Stimulated activated CD4-positive, alpha-beta T cell treated with anti-CD3 and anti-CD28 coated beads, TNF-alpha, amount 100 ng/mL, for 1 hour (primary cell): ENCODE measurements at regions not wholly inside any gene's neighbourhood (a gene's known extent, or its start where the extent isn't known, plus 50 kb on each side); places are given as distances from the start of the nearest gene placed in this dataset.

Experiments used
- DNase-seq, 3 donors: peaks; one replicate each; pipeline ENCODE4 v3.0.0-alpha.2; 2020; ENCODE audit warnings: low read depth in 3 of 3, low spot score in 1 of 3

DNA sequence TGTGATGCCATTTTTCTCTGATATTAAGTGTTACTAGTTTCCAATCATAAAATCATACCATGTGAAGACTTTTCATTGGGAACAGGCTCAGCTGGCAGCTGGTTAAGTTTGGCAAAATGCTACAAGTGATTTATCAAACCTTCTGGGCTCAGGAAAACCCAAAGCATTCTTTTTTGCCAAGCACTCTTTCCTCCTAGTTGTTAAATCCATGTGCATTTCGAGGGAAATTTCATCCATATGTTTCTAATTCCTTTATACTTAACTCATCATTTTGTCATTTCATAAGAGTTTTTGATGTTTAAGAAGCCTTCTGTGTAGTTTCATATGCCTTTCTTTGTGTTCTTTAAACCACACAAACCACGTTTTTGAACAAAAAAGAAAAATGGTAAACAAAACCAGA lies 217.6 kb upstream of the PDE10A start:
- DNase-seq, result no peak

DNA sequence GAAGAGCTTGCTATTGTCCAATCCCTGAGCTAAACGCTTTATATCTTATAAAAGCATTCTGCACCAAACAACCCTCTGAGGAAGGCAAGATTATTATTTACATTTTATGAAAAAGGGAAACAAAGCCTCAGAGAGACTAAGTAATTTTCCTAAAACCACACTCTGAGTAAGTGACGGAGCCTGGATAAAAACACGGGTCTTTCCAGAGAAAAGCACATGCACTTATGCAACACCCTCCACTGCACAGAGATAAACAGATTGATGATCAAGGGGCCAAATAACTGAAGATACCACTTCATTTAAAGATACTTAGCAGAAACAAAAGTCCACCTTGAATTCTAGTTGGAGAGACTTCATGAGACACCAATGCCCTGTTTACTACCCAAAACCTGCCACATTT lies 214.7 kb upstream of the PDE10A start:
- no peak for DNase-seq

DNA sequence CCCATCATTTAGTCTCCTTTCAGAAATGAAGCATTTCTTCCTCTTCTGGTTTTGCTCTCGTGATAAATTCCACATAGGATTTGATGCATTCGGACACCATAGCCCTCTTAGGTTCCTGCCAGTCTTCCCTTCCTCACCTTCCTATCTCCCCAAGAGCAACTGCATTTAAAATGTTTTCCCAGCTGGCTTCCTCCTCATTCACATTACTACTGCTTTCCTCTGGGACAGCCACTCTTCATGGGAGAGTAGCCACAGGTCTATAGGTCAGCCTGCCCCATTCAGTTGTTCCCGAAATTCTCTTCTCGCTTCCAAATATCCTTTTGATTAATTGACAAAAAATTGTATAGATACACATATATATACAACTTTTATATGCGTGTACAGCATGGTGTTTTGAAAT lies 214.2 kb upstream of the PDE10A start:
- no peak for DNase-seq

DNA sequence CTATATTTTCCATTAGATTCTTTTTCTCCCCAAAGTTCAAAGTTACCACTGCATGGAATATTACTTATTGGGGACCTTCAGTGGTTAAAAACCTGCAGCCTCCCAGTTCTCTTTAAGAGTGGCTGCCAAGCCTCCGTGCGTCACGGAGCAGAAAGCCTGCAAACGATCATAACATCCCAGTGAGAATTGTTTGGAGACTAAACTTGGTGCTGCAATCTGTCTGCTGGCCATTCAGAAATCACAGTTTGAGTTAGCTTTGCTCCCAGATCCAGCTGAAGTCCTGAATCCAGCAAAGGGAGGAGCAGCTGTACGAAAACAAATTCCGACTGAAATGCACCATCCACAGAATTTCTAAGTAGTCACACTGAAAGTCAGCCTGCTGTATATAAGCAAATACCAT lies 213.5 kb upstream of the PDE10A start:
- DNase-seq, result no peak

DNA sequence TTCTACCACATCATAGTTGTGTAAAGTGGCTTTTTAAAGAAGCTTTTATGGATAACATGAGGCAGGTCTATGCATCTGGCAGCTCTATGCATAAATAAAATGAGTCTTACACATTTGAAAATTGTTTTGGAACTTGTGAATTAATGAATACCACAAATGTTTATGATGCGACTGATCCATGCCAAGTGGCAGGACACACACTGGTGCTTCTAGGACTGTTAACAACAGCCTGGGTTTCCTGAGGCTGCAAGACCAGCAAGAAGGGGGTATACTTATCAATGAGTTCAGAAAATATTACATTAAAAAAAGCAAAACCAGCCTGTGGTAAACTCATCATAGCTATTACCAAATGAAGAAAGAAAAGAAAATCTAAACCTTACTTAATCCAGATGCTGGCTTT lies 212.9 kb upstream of the PDE10A start:
- no peak for DNase-seq

DNA sequence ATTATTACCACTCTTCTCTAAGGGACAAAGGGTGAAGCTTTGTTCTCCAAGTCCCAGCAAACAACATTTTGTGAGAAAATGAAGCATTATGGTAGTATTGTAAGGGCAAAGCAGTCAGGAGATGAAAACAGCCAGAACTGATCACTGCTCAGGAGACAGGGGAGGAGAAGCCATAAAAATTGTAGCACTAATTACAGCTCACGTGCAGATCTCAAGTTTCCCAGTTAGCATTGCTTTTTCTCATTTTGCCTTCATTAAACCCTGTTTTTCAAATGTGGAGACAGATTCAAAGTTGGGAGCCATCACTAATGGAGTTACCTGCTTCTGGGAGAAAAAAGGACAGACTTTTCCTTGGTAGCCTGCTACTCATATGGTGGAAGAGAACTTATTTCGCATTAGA lies 210.9 kb upstream of the PDE10A start:
- no peak for DNase-seq

DNA sequence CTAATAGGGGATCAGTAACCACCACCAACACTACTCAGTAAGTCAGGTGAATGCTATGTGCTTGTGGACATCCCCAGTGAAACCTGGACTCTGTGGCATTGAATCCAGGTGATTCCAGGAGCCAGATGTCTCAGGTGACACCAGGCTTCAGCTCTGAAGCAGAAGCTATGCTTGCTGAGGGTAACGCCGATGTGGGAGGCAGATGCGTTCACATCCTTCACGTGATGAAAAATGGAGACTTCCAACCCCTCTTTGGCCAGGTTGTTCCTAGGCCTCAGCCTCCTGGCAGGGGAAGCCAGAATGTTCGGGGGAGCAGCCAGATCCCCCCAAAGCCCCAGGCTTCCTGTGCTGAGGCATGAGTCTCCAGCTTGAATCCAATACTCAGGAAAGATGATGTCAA lies 209.8 kb upstream of the PDE10A start:
- no peak for DNase-seq

DNA sequence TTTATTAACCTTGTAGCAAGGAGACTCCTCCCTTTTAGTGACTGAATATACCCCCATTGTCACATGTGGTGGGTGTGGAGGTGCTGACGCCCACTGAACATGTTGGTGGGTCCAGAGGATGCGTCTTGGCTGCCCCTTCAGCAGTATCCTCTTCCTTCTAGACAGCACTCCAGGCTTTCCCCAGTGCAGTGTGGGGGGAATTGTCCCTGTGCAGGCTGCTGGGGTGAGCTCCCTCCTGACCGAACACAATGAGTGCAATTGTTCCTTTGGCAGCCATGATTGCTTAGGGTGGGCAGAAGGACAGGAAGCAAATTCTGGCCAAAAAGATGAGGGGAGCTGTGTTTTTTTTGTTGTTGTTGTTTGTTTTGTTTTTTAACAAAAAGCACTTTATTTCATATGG lies 209.3 kb upstream of the PDE10A start:
- no peak for DNase-seq

- DNase-seq, result no peak
Measured at GRCh38 chr6:165871571-165871970, 208.5 kb upstream of the PDE10A start.

DNA sequence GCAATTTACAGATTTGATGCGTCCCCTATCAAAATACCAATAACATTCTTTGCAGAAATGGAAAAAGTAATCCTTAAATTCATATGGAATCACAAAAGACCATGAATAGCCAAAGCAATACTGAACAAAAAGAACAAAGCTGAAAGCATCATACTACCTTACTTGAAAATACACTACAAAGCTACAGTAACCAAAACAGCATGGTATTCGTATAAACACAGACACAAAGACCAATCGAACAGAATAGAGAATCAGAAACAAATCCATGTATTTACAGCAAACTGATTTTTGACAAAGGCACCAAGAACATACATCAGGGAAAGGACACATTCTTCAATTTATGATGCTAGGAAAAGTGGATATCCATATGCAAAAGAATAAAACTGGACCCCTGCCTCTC lies 206.5 kb upstream of the PDE10A start:
- no peak for DNase-seq

DNA sequence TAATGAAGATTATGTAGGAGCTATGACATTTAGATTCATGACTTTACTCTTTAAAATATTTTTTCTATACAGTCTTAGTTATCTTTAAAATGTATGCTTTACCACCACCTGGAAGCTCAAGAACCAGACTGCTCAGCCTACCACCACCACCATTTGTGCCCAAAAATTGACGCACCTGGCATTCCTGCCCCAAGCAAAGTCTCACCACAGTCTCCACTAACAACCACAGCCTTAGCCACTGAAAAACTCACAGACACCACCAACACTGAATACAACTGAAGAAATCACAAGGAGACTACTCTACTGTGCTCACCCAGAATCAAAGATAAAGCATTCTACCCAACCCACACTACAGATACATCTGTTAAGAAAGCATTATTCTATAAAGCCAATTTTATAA lies 201.9 kb upstream of the PDE10A start:
- DNase-seq, result no peak

DNA sequence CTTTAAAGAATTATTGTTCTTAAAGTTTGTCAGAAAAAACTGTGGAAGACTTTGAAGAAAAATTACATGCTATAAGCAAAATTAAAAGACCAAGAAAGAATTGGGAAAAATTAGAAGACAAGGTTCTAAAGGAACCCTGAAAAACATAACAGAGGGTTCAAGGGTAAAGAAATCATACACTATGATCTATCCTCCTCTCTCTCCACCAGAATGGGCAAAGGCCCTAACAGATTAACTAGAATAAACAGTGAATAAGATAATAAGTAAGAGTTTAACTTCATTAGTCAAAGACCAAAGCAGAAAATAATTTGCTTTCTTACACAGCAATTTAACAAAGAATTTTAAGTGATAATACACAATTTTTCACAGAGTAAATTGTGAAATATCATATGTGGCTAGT lies 201.2 kb upstream of the PDE10A start:
- no peak for DNase-seq

- no peak for DNase-seq
Measured at GRCh38 chr6:165863801-165864200, 200.8 kb upstream of the PDE10A start.

DNA sequence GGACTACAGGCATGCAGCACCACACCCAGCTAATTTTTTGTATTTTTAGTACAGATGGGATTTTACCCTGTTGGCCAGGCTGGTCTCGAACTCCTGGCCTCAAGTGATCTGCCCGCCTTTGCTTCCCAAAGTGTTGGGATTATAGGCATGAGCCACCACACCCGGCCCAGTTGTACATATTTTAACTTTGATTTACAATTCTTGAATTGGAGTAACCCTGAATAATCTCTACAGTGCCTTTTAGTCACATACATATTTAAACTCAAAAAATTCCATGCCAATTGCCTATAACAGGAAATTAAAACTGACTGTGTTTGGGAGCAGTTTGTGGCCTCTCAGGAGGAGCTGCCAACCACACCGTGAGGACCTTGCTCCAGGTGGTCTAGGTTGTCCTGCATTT lies 199.8 kb upstream of the PDE10A start:
- no peak for DNase-seq

- DNase-seq, result no peak
Measured at GRCh38 chr6:165861226-165861625, 198.2 kb upstream of the PDE10A start.

DNA sequence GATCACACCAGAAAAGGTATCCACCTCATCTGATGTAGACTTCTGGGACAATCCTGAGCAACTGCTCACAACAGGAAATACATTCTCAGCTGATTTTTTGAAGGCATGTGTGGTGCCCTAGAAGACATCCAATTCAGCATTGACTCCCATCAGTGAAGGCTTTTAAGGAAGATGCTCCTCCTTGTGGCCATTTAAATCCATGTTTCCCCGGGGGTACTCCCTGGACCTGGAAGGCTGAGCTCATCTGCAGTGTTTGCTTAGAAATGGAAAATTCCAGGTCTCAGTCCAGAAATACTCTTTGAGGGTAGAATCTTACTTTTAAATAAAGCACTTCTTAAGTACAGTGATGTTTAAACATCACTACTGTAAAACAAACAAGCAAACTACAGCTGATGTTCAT lies 195.5 kb upstream of the PDE10A start:
- DNase-seq, result no peak

GRCh38 chr6:165855856-165856255 lies 192.8 kb upstream of the PDE10A start:
- DNase-seq, result no peak

GRCh38 chr6:165854863-165855593 lies 192.0 kb upstream of the PDE10A start:
- no peak for DNase-seq

DNA sequence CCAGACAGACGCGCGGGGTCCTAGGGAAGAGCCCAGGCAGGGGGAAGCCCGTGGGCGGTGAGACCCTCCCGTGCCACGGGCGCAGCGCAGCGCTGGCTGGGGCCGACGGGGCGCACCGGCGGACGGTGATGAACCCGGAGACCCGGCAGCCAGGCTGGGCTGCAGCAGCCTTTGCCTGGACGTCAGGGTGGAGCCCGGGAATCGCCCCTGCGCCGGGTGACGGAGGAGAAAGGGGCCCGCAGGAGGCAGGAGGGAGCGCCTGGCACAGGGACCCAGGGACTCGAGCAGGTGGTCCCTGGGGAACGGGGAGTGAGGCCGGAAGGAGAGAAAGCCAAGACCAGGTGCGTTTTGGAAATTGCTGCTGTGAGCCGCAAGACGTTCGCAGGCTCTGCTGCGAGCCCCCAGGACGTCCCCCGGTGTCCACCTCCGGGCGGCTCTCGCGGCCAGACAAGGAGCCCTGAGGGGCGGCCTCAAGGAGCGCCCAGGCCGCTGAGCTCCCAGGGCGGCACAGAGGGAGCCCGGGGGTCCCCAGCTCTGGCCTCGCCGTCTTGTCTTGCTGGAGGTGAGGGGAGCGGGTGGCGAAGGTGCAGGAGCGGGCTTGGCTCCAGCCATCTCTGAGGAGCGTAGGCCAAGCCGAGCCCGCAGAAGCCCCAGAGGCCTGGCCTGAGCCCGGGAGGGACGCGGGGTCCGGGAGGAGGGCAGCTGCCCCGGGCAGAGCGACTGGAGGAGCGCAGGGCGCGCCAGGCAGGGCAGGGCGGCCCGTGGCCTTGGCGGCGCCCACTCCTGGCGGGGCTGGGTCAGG lies 191.2 kb upstream of the PDE10A start:
- DNase-seq, result no peak

GRCh38 chr6:165852676-165853075 lies 189.6 kb upstream of the PDE10A start:
- no peak for DNase-seq

DNA sequence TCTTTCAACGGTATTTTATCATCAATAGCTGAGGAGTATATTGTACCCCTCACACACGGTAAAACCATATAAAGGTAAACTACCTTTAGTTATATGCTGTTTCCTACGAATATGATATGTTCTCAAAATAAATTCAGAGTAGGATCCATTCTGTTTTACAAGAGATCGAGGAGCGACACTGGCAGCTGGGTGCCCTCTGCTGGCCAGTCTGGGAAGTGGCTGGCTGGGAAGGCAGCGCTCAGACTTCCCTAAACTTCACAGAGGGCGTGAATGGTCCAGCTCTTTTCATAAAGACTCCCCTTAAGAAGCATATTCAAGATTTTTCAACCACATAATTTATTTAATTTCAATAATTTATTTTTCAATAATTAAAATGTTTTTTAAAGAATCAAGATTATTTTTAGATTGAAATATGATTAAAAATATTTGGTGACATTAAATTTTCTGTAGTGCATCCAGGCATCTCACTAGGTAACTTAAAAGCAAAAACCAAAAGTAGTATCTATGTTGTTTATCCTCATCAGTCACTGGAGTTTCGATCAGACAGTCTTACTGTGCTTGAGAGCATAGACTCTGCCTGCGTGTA lies 187.5 kb upstream of the PDE10A start:
- peak in 1 of 3 donors; percentile 51 for DNase-seq
